Stomach (tissue), 8 donors: ENCODE measurements at regions not wholly inside any gene's neighbourhood (a gene's known extent, or its start where the extent isn't known, plus 50 kb on each side); places are given as distances from the start of the nearest gene placed in this dataset.

Experiments used
- DNase-seq, 2 donors: peaks; one replicate each; pipeline versions ENCODE4 v3.0.0 to v3.0.0-alpha.2; 2013 to 2019
- H3K27ac ChIP-seq, 5 donors: fragments of 200-600 bp in 4 of 5; sonication (generic) in 4 of 5; one replicate each; pipeline ENCODE4 v1.5.1; 2013 to 2019; ENCODE audit warnings: mild to moderate bottlenecking in 1 of 5, moderate library complexity in 1 of 5
- H3K27me3 ChIP-seq, 3 donors: fragments of 200-600 bp; sonication (generic); one replicate each; pipeline ENCODE4 v1.5.1; 2017 to 2019; ENCODE audit warnings: mixed run types in 1 of 3
- H3K36me3 ChIP-seq, 4 donors: fragments of 200-600 bp; sonication (generic); 1 replicate in 3 of 4; 2 replicates in 1 of 4; pipeline ENCODE4 v1.5.1; 2016 to 2019
- H3K4me1 ChIP-seq, 4 donors: fragments of 200-600 bp; sonication (generic); one replicate each; pipeline ENCODE4 v1.5.1; 2016 to 2019
- H3K4me3 ChIP-seq, 4 donors: fragments of 200-600 bp; sonication (generic) in 3 of 4; one replicate each; pipeline ENCODE4 v1.5.1; 2016 to 2019; ENCODE audit warnings: mild to moderate bottlenecking in 1 of 4
- H3K9me3 ChIP-seq, 4 donors: fragments of 200-600 bp; sonication (generic); one replicate each; pipeline ENCODE4 v1.5.1; 2016 to 2019
- CTCF ChIP-seq, 7 experiments: fragments of 450-650 bp in 4 of 7; fragments of 200-600 bp in 3 of 7; sonication (generic) in 3 of 7; IDR thresholded peaks; one replicate each; pipeline ENCODE4 v1.5.1; 2016 to 2019; ENCODE audit warnings: antibody characterized with exemption in 7 of 7, control low read depth in 2 of 7, mild to moderate bottlenecking in 1 of 7
- EP300 ChIP-seq: sonication (generic); formaldehyde crosslinking; IDR thresholded peaks from one replicate; pipeline ENCODE4 v1.6.1; 2017; ENCODE audit warnings: antibody characterized with exemption
- POLR2A ChIP-seq, 4 donors: fragments of 450-650 bp; IDR thresholded peaks; one replicate each; pipeline ENCODE4 v1.6.1; 2016; ENCODE audit warnings: antibody characterized with exemption in 4 of 4, control low read depth in 2 of 4, mild to moderate bottlenecking in 1 of 4, moderate library complexity in 1 of 4
- POLR2AphosphoS5 ChIP-seq, 3 donors: sonication (generic); formaldehyde crosslinking; IDR thresholded peaks; one replicate each; pipeline ENCODE4 v1.6.1; 2016; ENCODE audit warnings: antibody characterized with exemption in 3 of 3
- WGBS, 5 donors: extraction: QIAGEN DNeasy Blood & Tissue Kit in 3 of 5; methylation state at CpG; one replicate each; pipeline versions ENCODE4 v1.1.5 to v1.1.7; 2013 to 2018; 5-methylcytosine and 5-hydroxymethylcytosine counted together
- intact Hi-C: fragments of 100-400 bp; cut with DNase I; formaldehyde crosslinking; loops from one replicate; pipeline ENCODE4 v1.15.1; 2023; ENCODE audit warnings: low total_unique reads
- donor health status: healthy with polysubstance abuse.
- donor health status: Bipolar disorder and iron deficiency.
- donor health status: healthy.

GRCh38 chr2:122993592-122993991 lies 1031.5 kb upstream of the CNTNAP5 start:
- DNase-seq = no peak
- no peaks in the 10 kb centered on the region for H3K27me3 ChIP-seq
- 58 to 77% (median 65%) methylated on average over 1 of the region's 1 CpG for WGBS, 5 donors

GRCh38 chr2:122999258-122999657 lies 1025.8 kb upstream of the CNTNAP5 start:
- Histone ChIP-seq H3K4me1 (no peaks in the 10 kb centered on the region), H3K9me3 (peaks cover 0 to 4% (median 2%) of the 10 kb centered on the region in 4 donors), H3K36me3 (no peaks in the 10 kb centered on the region), H3K27ac (no peak overlapping the region), H3K4me3 (no peak overlapping the region), H3K27me3 (no peaks in the 10 kb centered on the region)
- 85 to 89% (median 86%) methylated on average over 3 of the region's 3 CpGs for WGBS, 5 donors
- DNase-seq = no peak
- intact Hi-C loops = no loop called here
- TF ChIP-seq EP300 = no peak
- no peak for TF ChIP-seq CTCF (IDR thresholded peaks at IDR 0.05)
- TF ChIP-seq POLR2A (IDR thresholded peaks at IDR 0.05) = no peak
- TF ChIP-seq POLR2AphosphoS5 (IDR thresholded peaks at IDR 0.05) = no peak

More at GRCh38 chr2:122993592-122993991, 1031.5 kb upstream of the CNTNAP5 start:
- Histone ChIP-seq H3K27ac (no peak overlapping the region), H3K4me3 (no peak overlapping the region), H3K4me1 (no peaks in the 10 kb centered on the region), H3K36me3 (no peaks in the 10 kb centered on the region), H3K9me3 (peaks cover 0 to 18% (median 5%) of the 10 kb centered on the region in 4 donors)
- intact Hi-C loops = no loop called here
- TF ChIP-seq CTCF (IDR thresholded peaks at IDR 0.05) (no peak), POLR2A (IDR thresholded peaks at IDR 0.05) (no peak), POLR2AphosphoS5 (IDR thresholded peaks at IDR 0.05) (no peak), EP300 (no peak)

GRCh38 chr2:122999821-123000220 lies 1025.3 kb upstream of the CNTNAP5 start:
- H3K36me3 ChIP-seq = no peaks in the 10 kb centered on the region
- 63 to 76% (median 69%) methylated on average over 9 of the region's 9 CpGs for WGBS, 5 donors
- no peaks in the 10 kb centered on the region for H3K27me3 ChIP-seq
- TF ChIP-seq POLR2AphosphoS5 (IDR thresholded peaks at IDR 0.05) (no peak), CTCF (IDR thresholded peaks at IDR 0.05) (no peak), EP300 (no peak)
- no peak overlapping the region for H3K27ac ChIP-seq
- intact Hi-C loops = no loop called here
- H3K4me1 ChIP-seq = no peaks in the 10 kb centered on the region
- DNase-seq = no peak
- no peak overlapping the region for H3K4me3 ChIP-seq
- peaks cover 0 to 10% (median 5%) of the 10 kb centered on the region in 4 donors for H3K9me3 ChIP-seq

GRCh38 chr2:123002660-123003248 lies 1022.3 kb upstream of the CNTNAP5 start:
- WGBS, 5 donors = 27 to 46% (median 36%) methylated on average over 3 of the region's 3 CpGs
- Histone ChIP-seq H3K9me3 (peaks cover 0 to 38% (median 12%) of the 10 kb centered on the region in 4 donors), H3K4me1 (no peaks in the 10 kb centered on the region), H3K36me3 (no peaks in the 10 kb centered on the region), H3K27me3 (no peaks in the 10 kb centered on the region), H3K27ac (no peak overlapping the region), H3K4me3 (no peak overlapping the region)
- intact Hi-C loops = no loop called here
- no peak for TF ChIP-seq EP300
- no peak for TF ChIP-seq CTCF (IDR thresholded peaks at IDR 0.05)
- TF ChIP-seq POLR2AphosphoS5 (IDR thresholded peaks at IDR 0.05) = no peak
- TF ChIP-seq POLR2A (IDR thresholded peaks at IDR 0.05) = no peak
- DNase-seq = no peak
